Stomach (tissue), 8 donors: ENCODE measurements at regions not wholly inside any gene's neighbourhood (a gene's known extent, or its start where the extent isn't known, plus 50 kb on each side); places are given as distances from the start of the nearest gene placed in this dataset.

Source experiments
- DNase-seq, 2 donors: peaks; one replicate each; pipeline versions ENCODE4 v3.0.0 to v3.0.0-alpha.2; 2013 to 2019
- H3K27ac ChIP-seq, 5 donors: fragments of 200-600 bp in 4 of 5; sonication (generic) in 4 of 5; one replicate each; pipeline ENCODE4 v1.5.1; 2013 to 2019; ENCODE audit warnings: mild to moderate bottlenecking in 1 of 5, moderate library complexity in 1 of 5
- H3K27me3 ChIP-seq, 3 donors: fragments of 200-600 bp; sonication (generic); one replicate each; pipeline ENCODE4 v1.5.1; 2017 to 2019; ENCODE audit warnings: mixed run types in 1 of 3
- H3K36me3 ChIP-seq, 4 donors: fragments of 200-600 bp; sonication (generic); 1 replicate in 3 of 4; 2 replicates in 1 of 4; pipeline ENCODE4 v1.5.1; 2016 to 2019
- H3K4me1 ChIP-seq, 4 donors: fragments of 200-600 bp; sonication (generic); one replicate each; pipeline ENCODE4 v1.5.1; 2016 to 2019
- H3K4me3 ChIP-seq, 4 donors: fragments of 200-600 bp; sonication (generic) in 3 of 4; one replicate each; pipeline ENCODE4 v1.5.1; 2016 to 2019; ENCODE audit warnings: mild to moderate bottlenecking in 1 of 4
- H3K9me3 ChIP-seq, 4 donors: fragments of 200-600 bp; sonication (generic); one replicate each; pipeline ENCODE4 v1.5.1; 2016 to 2019
- CTCF ChIP-seq, 7 experiments: fragments of 450-650 bp in 4 of 7; fragments of 200-600 bp in 3 of 7; sonication (generic) in 3 of 7; IDR thresholded peaks; one replicate each; pipeline ENCODE4 v1.5.1; 2016 to 2019; ENCODE audit warnings: antibody characterized with exemption in 7 of 7, control low read depth in 2 of 7, mild to moderate bottlenecking in 1 of 7
- EP300 ChIP-seq: sonication (generic); formaldehyde crosslinking; IDR thresholded peaks from one replicate; pipeline ENCODE4 v1.6.1; 2017; ENCODE audit warnings: antibody characterized with exemption
- POLR2A ChIP-seq, 4 donors: fragments of 450-650 bp; IDR thresholded peaks; one replicate each; pipeline ENCODE4 v1.6.1; 2016; ENCODE audit warnings: antibody characterized with exemption in 4 of 4, control low read depth in 2 of 4, mild to moderate bottlenecking in 1 of 4, moderate library complexity in 1 of 4
- POLR2AphosphoS5 ChIP-seq, 3 donors: sonication (generic); formaldehyde crosslinking; IDR thresholded peaks; one replicate each; pipeline ENCODE4 v1.6.1; 2016; ENCODE audit warnings: antibody characterized with exemption in 3 of 3
- WGBS, 5 donors: extraction: QIAGEN DNeasy Blood & Tissue Kit in 3 of 5; methylation state at CpG; one replicate each; pipeline versions ENCODE4 v1.1.5 to v1.1.7; 2013 to 2018; 5-methylcytosine and 5-hydroxymethylcytosine counted together
- intact Hi-C: fragments of 100-400 bp; cut with DNase I; formaldehyde crosslinking; loops from one replicate; pipeline ENCODE4 v1.15.1; 2023; ENCODE audit warnings: low total_unique reads
- donor health status: healthy with polysubstance abuse.
- donor health status: Bipolar disorder and iron deficiency.
- donor health status: healthy.

GRCh38 chr3:55296030-55296429 lies 191.1 kb downstream of the WNT5A start:
- TF ChIP-seq CTCF (IDR thresholded peaks at IDR 0.05) (no peak), EP300 (no peak), POLR2A (IDR thresholded peaks at IDR 0.05) (no peak), POLR2AphosphoS5 (IDR thresholded peaks at IDR 0.05) (no peak)
- intact Hi-C loops: no loop called here
- H3K4me1 ChIP-seq: no peaks in the 10 kb centered on the region
- WGBS, 5 donors: 50 to 66% (median 58%) methylated on average over 2 of the region's 2 CpGs
- no peak overlapping the region for H3K27ac ChIP-seq
- H3K36me3 ChIP-seq: no peaks in the 10 kb centered on the region
- H3K4me3 ChIP-seq: no peak overlapping the region
- no peak for DNase-seq
- peaks cover 0 to 4% (median 0%) of the 10 kb centered on the region in 4 donors for H3K9me3 ChIP-seq
- H3K27me3 ChIP-seq: no peaks in the 10 kb centered on the region

GRCh38 chr3:55294557-55294956 lies 192.5 kb downstream of the WNT5A start:
- no peak for TF ChIP-seq CTCF (IDR thresholded peaks at IDR 0.05)
- no peak for TF ChIP-seq EP300
- no peak for TF ChIP-seq POLR2A (IDR thresholded peaks at IDR 0.05)
- TF ChIP-seq POLR2AphosphoS5 (IDR thresholded peaks at IDR 0.05): no peak
- WGBS, 5 donors: 84 to 92% (median 87%) methylated on average over 2 of the region's 2 CpGs
- Histone ChIP-seq H3K9me3 (peaks cover 0 to 4% (median 0%) of the 10 kb centered on the region in 4 donors), H3K4me3 (no peak overlapping the region), H3K27me3 (no peaks in the 10 kb centered on the region), H3K27ac (no peak overlapping the region), H3K36me3 (no peaks in the 10 kb centered on the region), H3K4me1 (no peaks in the 10 kb centered on the region)
- intact Hi-C loops: no loop called here
- no peak for DNase-seq

- intact Hi-C loops: no loop called here
- 32 to 44% (median 39%) methylated on average over 8 to 9 of the region's 9 CpGs for WGBS, 5 donors
- TF ChIP-seq POLR2A (IDR thresholded peaks at IDR 0.05): no peak
- TF ChIP-seq CTCF (IDR thresholded peaks at IDR 0.05): no peak
- no peak for TF ChIP-seq EP300
- no peak for TF ChIP-seq POLR2AphosphoS5 (IDR thresholded peaks at IDR 0.05)
- H3K36me3 ChIP-seq: no peaks in the 10 kb centered on the region
- DNase-seq: no peak
- no peaks in the 10 kb centered on the region for H3K4me1 ChIP-seq
- no peaks in the 10 kb centered on the region for H3K27me3 ChIP-seq
- H3K4me3 ChIP-seq: no peak overlapping the region
- no peaks in the 10 kb centered on the region for H3K9me3 ChIP-seq
- H3K27ac ChIP-seq: no peak overlapping the region
Observed at GRCh38 chr3:55292360-55292759, 194.7 kb downstream of the WNT5A start.

GRCh38 chr3:55288657-55289056 lies 198.4 kb downstream of the WNT5A start:
- H3K27ac ChIP-seq: no peak overlapping the region
- no peaks in the 10 kb centered on the region for H3K9me3 ChIP-seq
- TF ChIP-seq POLR2A (IDR thresholded peaks at IDR 0.05) (no peak), EP300 (no peak), CTCF (IDR thresholded peaks at IDR 0.05) (no peak), POLR2AphosphoS5 (IDR thresholded peaks at IDR 0.05) (no peak)
- intact Hi-C loops: no loop called here
- DNase-seq: no peak
- H3K4me3 ChIP-seq: no peak overlapping the region
- no peaks in the 10 kb centered on the region for H3K4me1 ChIP-seq
- H3K36me3 ChIP-seq: no peaks in the 10 kb centered on the region
- H3K27me3 ChIP-seq: no peaks in the 10 kb centered on the region
